Glomerular visceral epithelial cell (primary cell): ENCODE measurements at regions not wholly inside any gene's neighbourhood (a gene's known extent, or its start where the extent isn't known, plus 50 kb on each side); places are given as distances from the start of the nearest gene placed in this dataset.

Experiments
- DNase-seq: peaks from one replicate; pipeline ENCODE4 v3.0.0-alpha.2; 2016; ENCODE audit errors: extremely low spot score

DNA sequence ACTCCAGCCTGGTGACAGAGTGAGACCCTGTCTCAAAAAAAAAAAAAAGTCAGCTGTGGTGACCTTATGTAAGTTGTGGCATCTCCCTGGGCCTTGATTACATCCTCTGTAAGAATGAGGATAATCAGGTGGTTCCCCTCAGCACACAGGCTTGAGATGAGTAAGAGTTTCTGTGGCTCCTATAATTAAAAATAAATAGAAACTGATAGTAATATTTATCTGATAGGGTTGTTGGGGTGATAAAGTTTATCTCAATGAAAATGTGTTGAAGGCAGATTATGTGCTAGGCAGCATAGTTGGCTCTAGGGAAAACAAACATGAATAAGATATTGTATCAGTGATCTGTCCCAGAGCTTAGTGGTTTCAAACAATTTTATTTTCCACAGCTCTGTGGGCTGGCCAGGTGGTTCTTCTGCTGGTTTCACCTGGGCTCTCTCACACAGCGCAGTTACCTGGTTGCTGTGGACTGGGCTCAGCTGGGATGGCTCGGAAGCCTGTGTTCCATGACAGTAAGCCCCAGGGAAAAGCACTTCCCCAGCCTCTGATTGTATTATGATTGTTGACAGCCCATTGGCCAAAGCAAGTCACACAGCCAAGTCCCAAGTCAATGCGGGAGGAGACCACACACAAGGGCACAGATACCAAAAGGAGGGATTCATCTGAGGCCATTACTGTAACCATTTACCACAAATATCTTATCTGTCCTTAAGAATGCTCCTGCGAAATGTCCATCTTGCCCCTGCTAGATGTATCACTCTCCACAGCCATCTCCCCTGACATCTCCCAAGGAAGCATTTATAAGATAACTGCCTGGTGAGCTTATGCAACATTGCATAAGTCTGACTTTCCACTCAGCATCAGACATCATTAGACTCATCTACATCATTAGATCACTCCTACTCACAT lies 151.7 kb downstream of the NUAK1 start:
- DNase-seq: no peak

DNA sequence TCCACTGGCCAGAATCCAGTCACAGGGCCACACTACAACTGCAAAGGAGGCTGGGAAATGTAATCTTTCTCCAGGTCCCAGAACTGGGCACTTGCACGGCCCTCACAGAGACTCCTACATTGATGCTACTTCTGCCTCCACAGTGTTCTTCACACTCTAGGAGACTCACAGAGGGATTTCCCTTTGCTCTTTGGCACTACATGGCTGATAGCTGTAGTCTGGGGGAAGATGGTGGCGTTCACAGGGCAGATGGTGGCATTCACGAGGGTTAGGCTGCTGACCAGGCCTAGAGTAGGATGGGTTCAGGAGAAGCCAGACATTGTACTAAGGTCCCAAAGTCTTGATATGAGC lies 151.1 kb downstream of the NUAK1 start:
- DNase-seq: no peak

DNA sequence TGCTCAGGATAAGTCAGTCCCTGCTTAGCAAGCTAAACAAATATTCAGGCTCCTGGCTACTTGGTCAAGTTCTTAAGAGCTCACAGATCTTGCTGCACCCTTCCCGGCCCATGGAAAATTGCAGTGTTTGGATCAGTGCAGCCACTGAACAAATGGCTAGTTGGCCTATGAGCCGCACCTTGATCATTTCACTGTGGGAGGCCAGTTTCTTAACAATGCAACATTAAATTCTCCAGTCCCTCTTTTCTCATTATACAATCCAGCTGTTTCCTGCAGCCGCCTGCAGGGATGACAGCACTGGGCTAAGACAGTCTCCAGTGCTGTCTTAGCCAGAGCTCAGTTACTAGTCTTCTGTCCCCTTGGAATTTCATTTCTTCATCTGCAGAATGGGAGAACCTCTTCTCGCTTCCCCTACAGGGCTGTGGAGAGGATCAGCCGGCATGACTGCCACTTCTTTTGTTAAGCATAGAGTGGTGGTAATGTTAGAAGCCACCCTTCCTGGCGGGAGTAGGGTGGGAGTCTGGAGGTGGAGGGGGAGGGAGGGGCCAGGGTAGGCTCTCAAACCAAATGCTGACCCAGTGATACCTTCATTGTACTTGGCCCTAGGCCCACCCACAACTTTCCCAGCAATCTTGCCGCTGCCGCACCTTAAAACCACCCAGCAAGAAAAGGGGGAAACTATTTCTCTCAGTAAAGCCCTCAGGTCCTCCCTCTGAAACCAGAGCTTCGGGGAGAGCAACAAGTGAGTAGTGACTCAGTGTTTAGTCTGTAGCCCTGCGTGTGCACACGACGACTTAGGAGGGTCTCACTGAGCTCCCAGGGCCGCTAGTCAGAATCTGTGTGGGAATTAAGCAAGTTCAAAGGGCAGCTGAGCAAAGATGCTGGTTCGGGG lies 145.7 kb downstream of the NUAK1 start:
- peak; percentile 12 for DNase-seq

DNA sequence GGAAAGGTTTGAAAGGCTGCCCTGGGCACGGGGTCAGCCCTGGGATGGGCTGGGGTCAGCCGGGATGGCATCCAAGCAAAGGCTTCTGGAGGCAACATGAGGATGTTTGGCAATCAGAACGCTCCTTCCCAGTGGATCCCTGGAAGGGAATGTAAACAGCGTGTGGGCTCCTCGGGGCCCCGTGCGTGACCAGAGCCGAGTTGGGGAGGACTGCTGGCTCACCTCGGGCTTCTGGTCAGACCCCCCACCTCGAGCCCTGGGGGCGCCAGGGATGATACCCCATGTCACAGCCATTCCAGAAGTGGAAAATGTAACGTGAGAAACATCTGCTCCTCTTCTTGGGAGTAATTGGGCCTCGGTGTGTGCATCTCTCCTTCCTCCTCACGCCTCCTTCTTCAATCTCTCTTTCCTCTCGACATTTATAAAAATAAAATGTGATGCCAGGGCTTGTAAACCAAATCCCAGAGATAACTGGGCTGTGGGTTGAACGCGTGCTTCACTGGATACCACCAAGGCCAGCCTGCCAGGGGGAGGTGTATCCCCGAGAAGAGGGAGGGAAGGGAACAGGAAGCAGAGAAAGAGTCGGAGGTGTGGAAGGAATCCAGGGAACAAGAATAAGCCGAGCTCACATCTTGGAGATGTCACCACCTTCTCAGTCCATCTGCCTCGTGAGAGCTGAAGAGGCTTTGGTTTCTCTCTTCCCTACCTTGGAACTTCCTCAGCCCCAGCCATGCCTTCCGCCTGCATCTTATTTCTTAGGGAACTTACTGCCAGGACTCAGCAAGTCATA lies 144.8 kb downstream of the NUAK1 start:
- no peak for DNase-seq

DNA sequence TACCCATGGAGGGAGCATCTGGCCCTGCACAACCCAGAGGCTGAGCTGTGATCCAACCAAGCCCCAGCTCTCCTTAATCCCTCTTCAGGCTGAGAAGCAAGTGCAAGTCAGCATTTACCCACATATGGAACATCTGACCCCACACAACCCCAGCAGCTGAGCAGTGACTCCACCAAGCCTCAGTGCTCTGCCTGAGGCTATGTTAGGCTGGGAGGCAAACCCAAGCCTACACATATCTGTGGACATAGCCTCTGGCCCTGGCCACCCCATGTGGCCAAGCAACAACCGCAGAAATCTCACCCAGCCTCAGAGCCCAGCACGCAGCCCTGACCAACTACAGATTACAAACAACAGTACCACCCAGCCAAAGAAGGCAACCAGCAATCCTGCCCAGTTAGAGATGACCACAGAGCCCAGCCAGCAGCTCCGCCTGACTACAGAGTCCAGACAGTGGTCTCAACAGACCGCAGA lies 142.8 kb downstream of the NUAK1 start:
- no peak for DNase-seq

DNA sequence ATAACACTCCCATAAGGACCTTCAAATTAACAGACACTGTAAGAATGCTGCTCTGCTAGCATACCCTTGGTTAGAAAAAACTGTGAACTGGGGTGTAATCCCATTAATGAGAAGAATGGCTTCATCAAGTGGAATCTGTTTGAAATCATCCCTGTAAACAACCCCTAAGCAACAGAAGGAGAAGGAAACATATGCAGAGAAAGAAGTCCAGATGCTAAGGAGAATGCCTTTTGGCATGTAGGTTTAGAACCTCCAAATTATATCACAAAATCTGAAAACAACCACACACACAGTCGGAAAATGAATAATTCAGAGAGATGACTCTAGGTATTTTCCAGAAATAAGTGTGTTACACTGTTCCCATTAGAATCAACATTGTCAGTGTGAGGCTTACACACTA lies 140.2 kb downstream of the NUAK1 start:
- no peak for DNase-seq

DNA sequence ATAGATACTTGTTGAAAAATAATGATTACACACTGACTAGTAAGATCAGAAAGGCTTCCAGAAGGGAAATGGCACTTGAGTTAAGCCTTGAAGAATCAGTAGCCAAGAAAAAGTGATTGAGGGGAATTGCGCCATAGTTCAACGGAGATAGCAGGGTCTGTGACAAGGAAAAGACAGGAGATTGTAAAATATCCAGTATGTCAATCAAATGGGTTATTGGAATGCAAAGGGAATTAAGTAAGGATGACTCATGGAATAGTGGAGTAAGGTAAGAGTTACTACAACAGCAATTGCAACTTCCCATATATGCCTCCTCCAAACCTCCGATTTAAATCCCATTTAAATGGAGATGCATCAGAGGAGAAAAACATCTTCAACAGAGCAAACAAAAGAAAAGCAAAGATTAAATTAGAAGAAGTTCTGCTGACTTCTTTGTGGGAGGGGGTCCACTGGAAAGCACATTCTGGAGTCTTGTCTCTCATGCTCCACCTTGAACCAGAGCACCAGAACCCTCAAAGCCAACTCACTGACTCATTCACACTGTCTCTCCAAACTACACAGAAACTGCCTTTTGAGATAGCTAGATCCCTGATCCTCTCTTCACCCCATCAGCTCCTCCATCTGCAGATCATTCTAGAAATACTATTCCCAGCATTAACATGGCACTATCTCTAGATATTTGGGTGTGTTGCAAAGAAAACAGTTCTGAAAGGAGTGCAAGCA lies 138.2 kb downstream of the NUAK1 start:
- DNase-seq: no peak

DNA sequence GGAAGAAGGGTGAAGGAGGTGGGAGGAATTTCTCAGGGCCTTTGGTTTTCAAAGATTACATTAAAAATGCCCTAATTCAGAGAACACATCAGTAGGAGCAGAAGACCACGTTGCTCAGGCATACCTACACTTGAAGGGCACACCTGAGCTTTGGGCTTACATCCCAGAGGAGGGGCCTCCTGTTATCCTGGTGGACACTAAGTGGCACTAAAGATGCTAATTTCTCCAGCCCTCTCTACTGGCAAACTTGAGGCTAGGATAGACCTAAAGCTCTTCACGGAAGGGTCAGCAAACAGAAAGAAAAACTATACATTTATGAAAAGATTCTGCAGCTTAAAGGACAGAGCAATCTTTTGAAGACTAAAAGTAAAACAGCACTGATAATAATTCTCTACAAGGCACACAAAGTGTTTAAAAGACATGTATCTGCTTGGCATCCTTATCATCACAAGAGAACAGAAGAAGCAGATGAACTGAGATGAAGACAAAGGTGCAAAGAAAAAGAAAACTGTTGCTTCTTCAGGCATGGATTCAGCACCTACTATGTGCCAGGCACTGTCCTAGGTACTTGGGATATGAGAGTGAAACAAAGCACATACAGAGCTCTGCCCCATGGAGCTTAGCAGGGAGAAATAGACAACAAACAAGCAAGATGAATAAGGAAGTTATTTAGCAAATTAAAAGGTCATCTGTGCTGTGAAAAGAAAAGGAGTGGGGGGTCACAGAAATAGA lies 137.5 kb downstream of the NUAK1 start:
- DNase-seq: no peak

DNA sequence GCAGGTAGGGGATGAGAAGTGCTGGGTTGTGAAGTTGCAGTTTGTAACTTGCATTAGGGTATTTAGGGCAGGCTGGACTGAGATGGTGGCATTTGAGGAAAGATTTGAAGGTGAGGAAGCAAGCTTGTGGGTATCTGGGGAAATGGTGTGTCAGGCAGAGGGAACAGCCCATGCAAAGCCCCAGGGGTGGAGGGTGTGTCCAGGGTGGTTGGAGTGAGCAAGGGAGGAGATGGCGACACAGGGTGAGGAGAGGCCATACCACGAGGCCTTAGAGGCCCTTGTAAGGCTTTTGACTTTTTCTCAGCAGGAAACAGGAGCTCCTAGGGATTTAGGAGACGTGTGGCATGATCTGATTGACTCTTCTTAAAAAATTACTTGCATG lies 136.9 kb downstream of the NUAK1 start:
- DNase-seq: no peak

DNA sequence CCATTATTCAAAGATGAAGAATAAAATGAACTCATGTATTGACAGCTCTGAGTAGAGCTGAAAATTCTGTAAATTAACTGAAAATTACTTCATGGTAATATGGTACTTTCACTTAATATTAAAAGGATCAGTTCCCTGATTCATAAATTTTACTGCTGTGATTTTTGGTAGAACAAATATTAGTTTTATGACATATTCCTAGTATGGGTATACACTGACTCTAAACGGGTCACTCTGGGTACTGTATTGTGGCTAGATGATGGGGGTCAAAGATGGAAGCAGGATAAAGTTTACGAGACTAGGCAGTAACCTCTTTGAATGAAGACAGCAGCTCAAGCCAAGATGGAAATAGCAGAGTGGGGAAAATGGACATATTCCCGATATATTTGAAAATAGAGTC lies 135.5 kb downstream of the NUAK1 start:
- no peak for DNase-seq

DNA sequence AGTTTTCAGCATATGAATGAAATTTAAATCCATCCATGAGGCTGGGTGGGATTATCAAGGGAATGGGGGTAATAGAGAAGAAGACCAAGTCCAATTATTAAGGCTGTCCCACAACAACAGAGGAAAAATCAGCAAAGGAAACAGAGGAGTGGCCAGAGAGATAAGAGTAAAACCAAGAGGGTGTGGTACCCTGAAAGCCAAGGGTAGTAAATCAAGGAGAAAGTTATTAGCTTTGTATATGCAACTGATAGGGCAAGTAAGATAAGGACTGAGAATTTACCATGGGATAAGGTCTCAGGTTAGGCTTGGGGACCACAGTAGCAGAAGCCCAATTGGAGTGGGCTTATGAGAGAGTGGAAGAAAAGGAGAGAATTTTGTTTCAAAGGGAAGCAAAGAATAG lies 134.5 kb downstream of the NUAK1 start:
- no peak for DNase-seq

DNA sequence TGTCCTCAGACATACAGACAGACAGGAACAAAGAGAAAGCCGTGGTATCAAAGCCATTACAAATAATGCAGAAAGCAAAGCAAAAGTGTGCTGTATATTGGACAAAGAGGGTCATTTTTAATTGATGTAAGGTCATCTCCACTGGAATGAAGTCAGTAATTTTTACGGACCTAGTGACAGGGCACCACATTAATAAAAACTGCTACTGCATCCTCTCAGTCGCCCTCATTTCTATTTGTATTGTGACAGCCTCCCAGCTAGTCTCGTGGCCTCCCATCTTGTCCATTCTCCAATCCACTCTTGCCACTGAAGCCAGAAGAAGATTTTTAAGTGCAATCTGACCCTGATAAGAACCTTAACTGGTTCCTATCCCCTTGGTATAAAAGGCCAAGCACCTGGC lies 132.4 kb downstream of the NUAK1 start:
- no peak for DNase-seq

DNA sequence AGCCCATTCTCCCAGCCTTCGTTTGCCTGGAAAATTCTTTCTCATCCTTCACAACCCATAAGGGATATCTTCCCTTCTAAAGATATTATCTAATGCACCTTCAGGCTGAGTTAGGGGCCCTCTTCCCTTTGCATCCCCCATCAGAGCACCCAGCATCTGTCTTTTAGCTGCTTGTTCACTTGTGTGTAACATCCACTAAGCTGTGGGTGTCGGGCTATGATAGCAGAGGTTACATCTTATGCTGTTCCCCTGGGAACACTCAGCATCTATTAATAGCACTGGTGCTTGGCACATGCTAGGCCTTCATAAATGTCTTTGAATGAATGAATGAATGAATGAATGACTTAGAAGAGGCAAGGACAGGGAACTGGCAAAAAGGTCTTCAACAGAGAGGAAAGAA lies 131.8 kb downstream of the NUAK1 start:
- no peak for DNase-seq

DNA sequence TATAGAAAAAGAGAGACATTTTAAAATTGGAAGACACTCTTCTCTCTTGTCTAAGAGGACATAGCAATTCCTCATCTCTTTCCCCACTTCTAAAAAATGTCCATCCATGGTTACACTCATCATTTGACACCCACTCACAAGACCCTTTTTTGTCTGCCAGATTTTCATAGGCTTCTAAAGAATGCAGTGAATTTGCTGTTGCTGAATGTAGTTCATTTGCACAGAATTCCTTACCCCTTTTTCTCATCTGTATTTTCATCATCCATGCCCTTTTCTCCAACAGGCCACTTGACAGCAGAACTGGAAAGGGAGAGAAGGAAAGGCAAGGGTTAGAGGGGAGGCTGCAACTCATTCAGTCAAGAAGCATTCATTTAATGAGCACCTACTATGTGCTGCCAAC lies 128.0 kb downstream of the NUAK1 start:
- DNase-seq: no peak
